Liver (tissue), 7 donors: ENCODE measurements at regions not wholly inside any gene's neighbourhood (a gene's known extent, or its start where the extent isn't known, plus 50 kb on each side); places are given as distances from the start of the nearest gene placed in this dataset.

Experiments
- DNase-seq: peaks from one replicate; pipeline ENCODE4 v3.0.0-alpha.2; 2017; ENCODE audit warnings: low spot score
- H3K27ac ChIP-seq, 2 donors: one replicate each; pipeline ENCODE4 v1.7.0; 2013; ENCODE audit warnings: inconsistent platforms in 2 of 2, low read length in 2 of 2, control low read depth in 1 of 2, low read depth in 1 of 2, mild to moderate bottlenecking in 1 of 2
- H3K27me3 ChIP-seq, 4 donors: one replicate each; pipeline versions ENCODE4 v1.6.1 to v1.7.0; 2013; ENCODE audit warnings: low read length in 3 of 4, inconsistent platforms in 1 of 4, mild to moderate bottlenecking in 1 of 4, moderate library complexity in 1 of 4; ENCODE audit not compliant: control insufficient read depth in 4 of 4, insufficient read depth in 4 of 4
- H3K36me3 ChIP-seq, 4 donors: one replicate each; pipeline versions ENCODE4 v1.6.1 to v1.7.0; 2013; ENCODE audit warnings: low read length in 3 of 4, mild to moderate bottlenecking in 3 of 4, low read depth in 1 of 4, moderate library complexity in 1 of 4; ENCODE audit not compliant: control insufficient read depth in 4 of 4, insufficient read depth in 3 of 4
- H3K4me1 ChIP-seq, 4 donors: one replicate each; pipeline versions ENCODE4 v1.6.1 to v1.7.0; 2013; ENCODE audit warnings: low read length in 3 of 4, mild to moderate bottlenecking in 3 of 4, moderate library complexity in 1 of 4; ENCODE audit not compliant: control insufficient read depth in 4 of 4, insufficient read depth in 4 of 4
- H3K4me3 ChIP-seq, 3 donors: one replicate each; pipeline versions ENCODE4 v1.6.1 to v1.7.0; 2013; ENCODE audit warnings: low read length in 3 of 3, control low read depth in 1 of 3, low read depth in 1 of 3, mild to moderate bottlenecking in 1 of 3
- H3K9ac ChIP-seq, 2 donors: one replicate each; pipeline ENCODE4 v1.7.0; 2013; ENCODE audit warnings: low read length in 2 of 2, mild to moderate bottlenecking in 2 of 2, moderate library complexity in 2 of 2, control low read depth in 1 of 2, low read depth in 1 of 2
- H3K9me3 ChIP-seq, 4 donors: one replicate each; pipeline versions ENCODE4 v1.6.1 to v1.7.0; 2013; ENCODE audit warnings: low read length in 3 of 4; ENCODE audit not compliant: control insufficient read depth in 4 of 4
- EGR1 ChIP-seq, 2 donors: IDR thresholded peaks; 2 replicates each; pipeline ENCODE4 v1.6.1; 2016 to 2018; ENCODE audit warnings: antibody characterized with exemption in 2 of 2, low read depth in 2 of 2
- FOXA1 ChIP-seq: IDR thresholded peaks from 2 replicates; pipeline ENCODE4 v1.6.1; 2016; ENCODE audit warnings: antibody characterized with exemption
- FOXA2 ChIP-seq: IDR thresholded peaks from 2 replicates; pipeline ENCODE4 v1.6.1; 2016; ENCODE audit warnings: antibody characterized with exemption
- GABPA ChIP-seq, 2 donors: IDR thresholded peaks in 1 of 2; conservative IDR thresholded peaks in 1 of 2; 2 replicates each; pipeline ENCODE4 v1.6.1; 2016; ENCODE audit warnings: antibody characterized with exemption in 2 of 2, mild to moderate bottlenecking in 1 of 2, moderate library complexity in 1 of 2
- HNF4A ChIP-seq, 2 donors: conservative IDR thresholded peaks; 2 replicates each; pipeline ENCODE4 v1.6.1; 2016; ENCODE audit warnings: antibody characterized with exemption in 2 of 2, mild to moderate bottlenecking in 2 of 2
- HNF4G ChIP-seq: IDR thresholded peaks from 2 replicates; pipeline ENCODE4 v1.6.1; 2016; ENCODE audit warnings: antibody characterized with exemption
- JUND ChIP-seq, 2 donors: IDR thresholded peaks; 2 replicates each; pipeline ENCODE4 v1.6.1; 2016; ENCODE audit warnings: antibody characterized with exemption in 2 of 2
- NR2F2 ChIP-seq: IDR thresholded peaks from 2 replicates; pipeline ENCODE4 v1.6.1; 2016; ENCODE audit warnings: antibody characterized with exemption
- RAD21 ChIP-seq, 2 donors: IDR thresholded peaks; 2 replicates each; pipeline ENCODE4 v1.6.1; 2016; ENCODE audit warnings: antibody characterized with exemption in 2 of 2, mild to moderate bottlenecking in 2 of 2
- RXRA ChIP-seq, 2 donors: IDR thresholded peaks; 2 replicates each; pipeline ENCODE4 v1.6.1; 2017 to 2018; ENCODE audit warnings: antibody characterized with exemption in 2 of 2, mild to moderate bottlenecking in 1 of 2
- SP1 ChIP-seq: IDR thresholded peaks from 2 replicates; pipeline ENCODE4 v1.6.1; 2018; ENCODE audit warnings: antibody characterized with exemption, mild to moderate bottlenecking
- TAF1 ChIP-seq: conservative IDR thresholded peaks from 2 replicates; pipeline ENCODE4 v1.6.1; 2016; ENCODE audit warnings: antibody characterized with exemption, mild to moderate bottlenecking
- YY1 ChIP-seq: IDR thresholded peaks from 2 replicates; pipeline ENCODE4 v1.6.1; 2016; ENCODE audit warnings: antibody characterized with exemption, mild to moderate bottlenecking
- WGBS: extraction: QIAGEN DNeasy Blood & Tissue Kit; methylation state at CpG from one replicate; pipeline ENCODE4 v1.1.7; 2013; 5-methylcytosine and 5-hydroxymethylcytosine counted together
- TF ChIP-seq, protein P1 (sequence below): IDR thresholded peaks from 2 replicates; pipeline ENCODE4 v1.6.1; 2016; ENCODE audit warnings: antibody characterized with exemption
- TF ChIP-seq, protein P2 (sequence below): IDR thresholded peaks from 2 replicates; pipeline ENCODE4 v1.6.1; 2016; ENCODE audit warnings: antibody characterized with exemption
- TF ChIP-seq, protein P3 (sequence below): IDR thresholded peaks from 2 replicates; pipeline ENCODE4 v1.6.1; 2016; ENCODE audit warnings: antibody characterized with exemption, mild to moderate bottlenecking
- donor health status: healthy.
- donor health status: healthy.
- donor health status: healthy.
- donor health status: healthy.

DNA sequence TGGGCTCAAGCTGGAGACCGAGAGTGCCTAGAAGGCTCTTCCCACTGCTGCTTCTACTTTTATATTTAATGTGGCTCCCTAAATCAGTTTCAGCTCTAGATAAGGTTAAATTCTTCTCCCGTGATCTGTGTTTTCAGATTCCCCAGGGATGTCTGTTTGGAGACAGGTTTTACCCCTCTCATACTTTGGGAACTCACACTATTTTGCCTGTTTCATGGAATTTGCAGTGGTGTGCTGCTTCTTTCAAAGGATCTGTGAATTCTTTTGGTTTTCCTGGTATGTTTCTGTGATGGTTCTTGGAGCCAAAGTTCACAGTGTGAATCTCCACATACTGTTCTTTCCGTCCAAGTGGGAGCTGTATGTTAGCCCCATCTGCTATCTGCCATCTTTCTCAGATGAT, 238.3 kb upstream of the SLITRK3 start:
- Histone ChIP-seq H3K4me1 (no peaks in the 10 kb centered on the region), H3K27ac (no peak overlapping the region), H3K9me3 (no peaks in the 10 kb centered on the region), H3K4me3 (no peak overlapping the region), H3K36me3 (no peaks in the 10 kb centered on the region), H3K9ac (no peak overlapping the region), H3K27me3 (no peaks in the 10 kb centered on the region)
- TF ChIP-seq TAF1 (no peak), YY1 (no peak), RAD21 (IDR thresholded peaks at IDR 0.05) (no peak), FOXA1 (no peak), NR2F2 (no peak), RXRA (IDR thresholded peaks at IDR 0.05) (no peak), JUND (IDR thresholded peaks at IDR 0.05) (no peak), EGR1 (IDR thresholded peaks at IDR 0.05; ENCODE audit: low read depth in 2 of 2) (no peak), FOXA2 (no peak), GABPA (IDR thresholded peaks at IDR 0.05 in 1 of 2, conservative IDR thresholded peaks at IDR 0.05 in 1 of 2) (no peak)
- TF ChIP-seq, protein P1, sequence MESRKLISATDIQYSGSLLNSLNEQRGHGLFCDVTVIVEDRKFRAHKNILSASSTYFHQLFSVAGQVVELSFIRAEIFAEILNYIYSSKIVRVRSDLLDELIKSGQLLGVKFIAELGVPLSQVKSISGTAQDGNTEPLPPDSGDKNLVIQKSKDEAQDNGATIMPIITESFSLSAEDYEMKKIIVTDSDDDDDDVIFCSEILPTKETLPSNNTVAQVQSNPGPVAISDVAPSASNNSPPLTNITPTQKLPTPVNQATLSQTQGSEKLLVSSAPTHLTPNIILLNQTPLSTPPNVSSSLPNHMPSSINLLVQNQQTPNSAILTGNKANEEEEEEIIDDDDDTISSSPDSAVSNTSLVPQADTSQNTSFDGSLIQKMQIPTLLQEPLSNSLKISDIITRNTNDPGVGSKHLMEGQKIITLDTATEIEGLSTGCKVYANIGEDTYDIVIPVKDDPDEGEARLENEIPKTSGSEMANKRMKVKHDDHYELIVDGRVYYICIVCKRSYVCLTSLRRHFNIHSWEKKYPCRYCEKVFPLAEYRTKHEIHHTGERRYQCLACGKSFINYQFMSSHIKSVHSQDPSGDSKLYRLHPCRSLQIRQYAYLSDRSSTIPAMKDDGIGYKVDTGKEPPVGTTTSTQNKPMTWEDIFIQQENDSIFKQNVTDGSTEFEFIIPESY, result no peak
- TF ChIP-seq, protein P2, sequence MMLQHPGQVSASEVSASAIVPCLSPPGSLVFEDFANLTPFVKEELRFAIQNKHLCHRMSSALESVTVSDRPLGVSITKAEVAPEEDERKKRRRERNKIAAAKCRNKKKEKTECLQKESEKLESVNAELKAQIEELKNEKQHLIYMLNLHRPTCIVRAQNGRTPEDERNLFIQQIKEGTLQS, result no peak
- TF ChIP-seq, protein P3, sequence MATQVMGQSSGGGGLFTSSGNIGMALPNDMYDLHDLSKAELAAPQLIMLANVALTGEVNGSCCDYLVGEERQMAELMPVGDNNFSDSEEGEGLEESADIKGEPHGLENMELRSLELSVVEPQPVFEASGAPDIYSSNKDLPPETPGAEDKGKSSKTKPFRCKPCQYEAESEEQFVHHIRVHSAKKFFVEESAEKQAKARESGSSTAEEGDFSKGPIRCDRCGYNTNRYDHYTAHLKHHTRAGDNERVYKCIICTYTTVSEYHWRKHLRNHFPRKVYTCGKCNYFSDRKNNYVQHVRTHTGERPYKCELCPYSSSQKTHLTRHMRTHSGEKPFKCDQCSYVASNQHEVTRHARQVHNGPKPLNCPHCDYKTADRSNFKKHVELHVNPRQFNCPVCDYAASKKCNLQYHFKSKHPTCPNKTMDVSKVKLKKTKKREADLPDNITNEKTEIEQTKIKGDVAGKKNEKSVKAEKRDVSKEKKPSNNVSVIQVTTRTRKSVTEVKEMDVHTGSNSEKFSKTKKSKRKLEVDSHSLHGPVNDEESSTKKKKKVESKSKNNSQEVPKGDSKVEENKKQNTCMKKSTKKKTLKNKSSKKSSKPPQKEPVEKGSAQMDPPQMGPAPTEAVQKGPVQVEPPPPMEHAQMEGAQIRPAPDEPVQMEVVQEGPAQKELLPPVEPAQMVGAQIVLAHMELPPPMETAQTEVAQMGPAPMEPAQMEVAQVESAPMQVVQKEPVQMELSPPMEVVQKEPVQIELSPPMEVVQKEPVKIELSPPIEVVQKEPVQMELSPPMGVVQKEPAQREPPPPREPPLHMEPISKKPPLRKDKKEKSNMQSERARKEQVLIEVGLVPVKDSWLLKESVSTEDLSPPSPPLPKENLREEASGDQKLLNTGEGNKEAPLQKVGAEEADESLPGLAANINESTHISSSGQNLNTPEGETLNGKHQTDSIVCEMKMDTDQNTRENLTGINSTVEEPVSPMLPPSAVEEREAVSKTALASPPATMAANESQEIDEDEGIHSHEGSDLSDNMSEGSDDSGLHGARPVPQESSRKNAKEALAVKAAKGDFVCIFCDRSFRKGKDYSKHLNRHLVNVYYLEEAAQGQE, result no peak
- 98% methylated on average over 3 of the region's 3 CpGs for WGBS
- no peak for DNase-seq

DNA sequence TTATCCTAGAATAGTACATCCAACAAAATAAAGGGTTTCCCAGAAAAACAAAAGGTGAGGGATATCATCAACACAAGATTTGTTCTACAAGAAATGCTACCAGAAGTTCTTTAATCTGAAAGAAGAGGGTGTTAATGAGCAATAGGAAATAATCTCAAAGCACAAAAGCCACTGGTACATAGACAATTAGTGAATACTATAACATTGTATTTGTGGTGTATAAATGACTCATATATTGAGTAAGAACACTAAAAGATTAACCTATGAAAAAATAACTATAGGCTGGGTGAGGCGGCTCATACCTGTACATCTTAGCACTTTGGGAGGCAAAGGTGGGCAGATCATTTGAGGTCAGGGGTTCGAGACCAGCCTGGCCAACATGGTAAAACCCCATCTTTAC, 210.2 kb upstream of the SLITRK3 start:
- no peaks in the 10 kb centered on the region for H3K4me1 ChIP-seq
- DNase-seq, result no peak
- H3K9me3 ChIP-seq, result no peaks in the 10 kb centered on the region
- H3K27me3 ChIP-seq, result no peaks in the 10 kb centered on the region
- no peak overlapping the region for H3K4me3 ChIP-seq
- H3K9ac ChIP-seq, result no peak overlapping the region
- no peaks in the 10 kb centered on the region for H3K36me3 ChIP-seq
- H3K27ac ChIP-seq, result no peak overlapping the region
- TF ChIP-seq, protein P3, result no peak
- TF ChIP-seq SP1 (no peak), GABPA (IDR thresholded peaks at IDR 0.05 in 1 of 2, conservative IDR thresholded peaks at IDR 0.05 in 1 of 2) (no peak), HNF4A (conservative IDR thresholded peaks at IDR 0.05) (no peak), HNF4G (no peak), YY1 (no peak)
- TF ChIP-seq, protein P1, result no peak
- WGBS, result 91% methylated on average over 2 of the region's 2 CpGs
